GM12873 (cell line): ENCODE measurements at regions not wholly inside any gene's neighbourhood (a gene's known extent, or its start where the extent isn't known, plus 50 kb on each side); places are given as distances from the start of the nearest gene placed in this dataset.

Source experiments
- TF ChIP-seq, protein P1 (sequence below): IDR thresholded peaks from 2 replicates; pipeline ENCODE4 v1.5.1; 2012; ENCODE audit warnings: low read depth, mild to moderate bottlenecking, moderate library complexity, low read length, control low read depth; ENCODE audit not compliant: insufficient read depth; ENCODE audit errors: missing control alignments

DNA sequence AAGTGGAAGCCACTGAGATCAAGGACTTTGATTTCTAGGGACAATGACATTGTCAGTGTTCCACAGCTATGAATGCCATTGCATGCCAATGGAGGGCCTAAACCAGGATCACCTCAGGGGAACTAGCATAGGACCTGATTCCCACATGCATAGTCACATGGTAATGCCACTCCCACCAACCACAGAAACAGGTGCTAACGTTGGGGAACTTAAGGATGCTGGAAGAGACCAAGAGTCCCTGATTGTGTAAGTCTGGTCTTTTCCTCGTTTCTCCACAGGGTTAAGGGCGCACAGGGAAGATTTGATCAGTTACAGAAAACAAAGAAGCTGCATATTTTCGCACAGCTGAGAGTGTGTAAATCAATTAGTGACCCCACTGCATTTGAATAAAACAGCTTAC, 59.4 kb upstream of the CD44 start:
- TF ChIP-seq, protein P1, sequence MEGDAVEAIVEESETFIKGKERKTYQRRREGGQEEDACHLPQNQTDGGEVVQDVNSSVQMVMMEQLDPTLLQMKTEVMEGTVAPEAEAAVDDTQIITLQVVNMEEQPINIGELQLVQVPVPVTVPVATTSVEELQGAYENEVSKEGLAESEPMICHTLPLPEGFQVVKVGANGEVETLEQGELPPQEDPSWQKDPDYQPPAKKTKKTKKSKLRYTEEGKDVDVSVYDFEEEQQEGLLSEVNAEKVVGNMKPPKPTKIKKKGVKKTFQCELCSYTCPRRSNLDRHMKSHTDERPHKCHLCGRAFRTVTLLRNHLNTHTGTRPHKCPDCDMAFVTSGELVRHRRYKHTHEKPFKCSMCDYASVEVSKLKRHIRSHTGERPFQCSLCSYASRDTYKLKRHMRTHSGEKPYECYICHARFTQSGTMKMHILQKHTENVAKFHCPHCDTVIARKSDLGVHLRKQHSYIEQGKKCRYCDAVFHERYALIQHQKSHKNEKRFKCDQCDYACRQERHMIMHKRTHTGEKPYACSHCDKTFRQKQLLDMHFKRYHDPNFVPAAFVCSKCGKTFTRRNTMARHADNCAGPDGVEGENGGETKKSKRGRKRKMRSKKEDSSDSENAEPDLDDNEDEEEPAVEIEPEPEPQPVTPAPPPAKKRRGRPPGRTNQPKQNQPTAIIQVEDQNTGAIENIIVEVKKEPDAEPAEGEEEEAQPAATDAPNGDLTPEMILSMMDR = no peak

DNA sequence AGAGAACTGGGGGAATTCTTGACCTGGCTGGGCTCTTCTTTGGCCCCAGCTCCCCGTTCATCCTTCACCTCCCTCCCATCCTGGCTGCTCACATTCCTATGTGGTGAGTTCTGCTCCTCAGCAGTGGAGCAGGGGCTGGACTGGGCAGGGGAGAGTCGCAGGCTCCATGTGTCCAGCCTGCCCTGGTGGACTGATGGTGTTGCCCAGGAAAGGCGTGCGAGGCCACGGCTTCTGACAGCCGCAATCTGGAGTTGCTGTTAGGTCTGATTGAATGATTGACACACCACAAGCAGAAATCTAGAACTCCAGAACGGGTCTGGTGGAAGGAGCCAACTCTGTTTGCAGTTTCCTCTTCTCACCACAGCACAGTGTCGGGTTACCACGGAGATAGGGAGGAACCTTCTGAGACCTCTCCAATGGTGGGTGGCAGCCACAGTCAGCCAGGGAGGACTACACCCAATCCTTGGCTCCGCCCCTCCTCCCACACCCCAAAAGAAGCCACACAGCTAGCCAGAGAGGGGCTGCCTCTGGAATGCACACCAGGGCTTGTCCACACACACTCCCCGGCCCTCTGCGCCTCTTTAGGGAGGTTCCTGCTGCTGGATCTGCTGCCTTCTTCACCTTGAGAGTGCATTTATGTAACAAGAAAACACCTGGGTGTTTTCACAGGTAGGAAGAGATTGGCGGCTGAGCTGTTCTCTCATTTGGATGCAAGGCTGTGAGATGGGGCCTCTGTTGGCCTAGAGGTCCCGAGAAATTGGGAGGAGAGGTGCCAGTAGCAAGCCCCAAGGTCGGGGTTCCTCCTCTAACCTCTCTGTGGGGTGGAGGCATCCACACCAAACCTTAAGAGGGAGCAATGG, 56.4 kb upstream of the CD44 start:
- TF ChIP-seq, protein P1 = peak; percentile 34

DNA sequence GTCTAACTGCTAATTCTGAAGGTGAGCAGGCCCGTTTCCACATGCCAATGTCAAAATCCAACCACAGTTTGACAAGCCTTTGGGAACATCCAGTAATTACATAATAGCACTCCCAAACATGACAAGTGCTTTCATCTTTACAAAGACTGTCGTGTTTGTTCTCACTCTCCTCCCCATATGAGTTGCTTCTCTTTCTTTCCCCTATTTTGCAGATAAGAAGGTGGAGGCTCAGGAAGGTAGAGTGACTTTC, 55.9 kb upstream of the CD44 start:
- TF ChIP-seq, protein P1 = no peak

DNA sequence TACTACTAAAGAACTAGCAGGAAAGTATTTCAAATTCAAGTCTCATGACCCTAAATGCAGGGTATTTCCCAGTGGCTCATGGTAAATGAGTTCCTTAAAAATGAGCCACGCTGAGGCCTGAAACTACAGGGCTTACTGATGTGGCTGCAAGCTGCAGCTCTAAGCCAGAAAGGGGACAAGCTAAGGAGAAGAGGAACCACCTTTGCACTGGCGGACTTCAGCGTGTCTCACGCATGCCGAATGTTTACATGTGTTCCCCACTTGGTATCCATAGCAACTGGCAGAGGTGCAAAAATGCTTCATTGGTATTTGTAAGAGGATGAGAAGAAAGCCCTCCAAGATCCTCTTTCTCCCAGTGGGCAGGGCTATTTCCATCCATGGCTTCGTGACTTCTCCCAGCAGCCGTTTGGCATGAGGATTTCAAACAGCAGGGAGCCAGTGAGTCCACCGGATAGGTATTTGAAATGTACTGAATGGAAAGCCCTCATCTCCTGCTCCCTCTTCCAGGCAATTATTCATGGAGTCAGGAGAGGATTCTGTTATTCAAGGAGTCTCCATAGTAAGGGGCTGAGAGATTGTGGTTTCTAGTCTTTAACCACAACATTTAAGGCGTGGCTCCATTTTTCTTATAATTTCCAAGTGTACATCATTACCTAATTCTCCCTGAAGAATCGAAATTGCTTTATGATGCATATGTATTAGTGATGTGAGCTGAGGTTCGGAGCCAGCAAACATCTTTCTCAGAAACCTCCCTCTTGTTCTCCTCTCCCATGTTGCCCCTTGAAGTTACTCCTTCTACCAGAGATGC, 55.3 kb upstream of the CD44 start:
- TF ChIP-seq, protein P1 = no peak

DNA sequence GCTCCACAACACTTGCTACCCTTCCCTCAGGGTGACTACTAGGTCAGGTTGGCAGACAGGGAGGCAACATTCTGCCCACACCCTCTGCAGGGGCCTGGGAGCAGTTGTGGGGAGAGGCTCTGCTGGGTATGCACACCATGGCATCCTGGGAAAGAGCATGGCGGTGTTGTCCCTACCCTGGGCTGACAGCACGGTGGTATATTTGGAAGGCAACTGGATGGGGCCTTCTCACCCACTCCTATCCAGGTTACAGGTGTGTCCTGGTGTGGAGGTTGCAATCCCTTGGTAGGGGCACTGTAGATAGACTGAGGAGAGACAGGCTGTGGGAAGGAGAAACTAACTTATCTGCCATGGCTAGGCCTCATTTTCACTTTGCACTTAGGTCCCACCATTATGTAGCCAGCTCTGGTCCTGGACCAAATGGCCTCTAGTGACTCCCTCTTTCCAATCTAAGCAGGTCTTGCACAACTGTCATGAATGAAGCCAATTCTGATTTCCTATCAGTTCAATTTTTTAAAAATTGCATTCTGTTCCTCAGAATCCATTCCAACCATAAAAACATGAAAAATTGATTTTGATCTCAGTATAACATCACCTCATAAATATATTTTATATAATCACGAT, 54.0 kb upstream of the CD44 start:
- TF ChIP-seq, protein P1 = no peak

DNA sequence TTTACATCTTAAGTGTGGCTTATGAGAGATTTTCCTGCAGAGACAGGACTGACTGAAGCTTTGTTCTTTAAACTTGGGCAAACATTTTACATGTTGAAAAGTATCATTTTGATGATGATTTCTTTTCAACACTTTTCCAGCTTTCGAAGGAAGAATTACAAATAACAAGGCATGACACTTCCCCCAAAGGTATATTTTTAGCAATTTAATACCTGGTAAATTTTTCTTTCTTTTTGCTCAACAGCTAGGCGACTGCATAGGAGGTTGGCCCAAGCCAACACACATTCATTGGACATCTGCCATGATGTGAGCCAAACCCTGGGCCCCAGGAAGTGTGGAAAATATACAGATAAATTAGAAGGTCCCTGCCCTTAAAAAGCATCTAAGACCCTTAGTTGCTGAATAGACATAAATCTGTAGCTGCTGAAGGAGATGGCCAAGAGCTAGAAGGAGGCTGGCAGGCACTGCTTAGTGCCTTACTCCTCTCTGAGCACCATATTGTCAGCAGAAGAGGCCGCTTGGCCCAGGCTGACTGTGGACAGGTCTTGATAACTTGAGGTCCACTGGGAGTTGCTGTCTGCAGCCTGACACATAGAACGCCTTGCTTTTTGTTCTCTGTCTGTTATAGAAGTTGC, 53.3 kb upstream of the CD44 start:
- TF ChIP-seq, protein P1 = no peak

DNA sequence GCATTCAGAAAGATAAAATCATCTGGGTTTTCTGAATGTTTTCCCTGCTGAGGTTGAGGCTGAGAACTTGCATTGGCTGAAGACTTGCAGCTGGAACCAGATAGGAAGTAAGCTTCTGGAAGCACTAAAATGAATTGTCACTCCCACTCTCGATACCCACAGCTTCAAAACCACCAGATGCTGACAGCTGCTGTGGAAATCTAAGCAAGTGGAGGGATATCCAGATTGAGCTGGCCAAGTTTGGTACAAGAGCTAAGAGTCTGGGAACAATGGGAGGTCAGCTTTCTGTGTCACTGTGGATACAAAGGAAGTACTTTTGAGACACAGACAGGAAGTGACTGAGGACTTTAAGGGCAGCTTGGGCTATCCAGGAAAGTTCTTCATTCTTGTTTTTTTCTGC, 51.3 kb upstream of the CD44 start:
- TF ChIP-seq, protein P1 = no peak
